ENCODE measurements at regions not wholly inside any gene's neighbourhood (a gene's known extent, or its start where the extent isn't known, plus 50 kb on each side); places are given as distances from the start of the nearest gene placed in this dataset.

DNA sequence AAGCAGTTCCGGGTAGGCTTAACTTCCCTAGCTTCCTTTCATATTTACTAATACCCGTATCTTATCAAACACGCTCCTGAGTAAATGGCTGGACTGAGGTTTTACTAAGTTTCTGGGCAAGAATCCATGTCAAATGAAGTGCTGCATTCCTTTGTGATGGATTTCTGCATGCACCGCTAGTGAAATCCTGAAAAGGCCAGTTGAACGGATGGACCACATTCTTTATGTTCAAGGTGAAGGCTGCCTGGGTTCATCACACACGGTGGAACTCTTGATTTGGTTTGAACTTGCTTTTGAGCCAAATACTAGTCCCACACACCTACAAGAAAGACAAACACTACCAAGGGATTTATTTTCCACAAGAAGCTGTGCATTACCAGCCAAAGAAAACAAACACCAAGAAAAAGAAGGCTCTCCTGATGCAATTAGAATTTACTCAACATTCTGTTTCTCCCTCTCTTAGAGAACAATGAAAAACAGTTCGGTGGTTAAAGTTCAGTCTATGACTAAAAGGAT, 255.0 kb upstream of the SEMA3C start:
- TF ChIP-seq POLR2A (IDR thresholded peaks at IDR 0.05) (no peak), EP300 (IDR thresholded peaks at IDR 0.05) (no peak)
- TF ChIP-seq, protein P1, sequence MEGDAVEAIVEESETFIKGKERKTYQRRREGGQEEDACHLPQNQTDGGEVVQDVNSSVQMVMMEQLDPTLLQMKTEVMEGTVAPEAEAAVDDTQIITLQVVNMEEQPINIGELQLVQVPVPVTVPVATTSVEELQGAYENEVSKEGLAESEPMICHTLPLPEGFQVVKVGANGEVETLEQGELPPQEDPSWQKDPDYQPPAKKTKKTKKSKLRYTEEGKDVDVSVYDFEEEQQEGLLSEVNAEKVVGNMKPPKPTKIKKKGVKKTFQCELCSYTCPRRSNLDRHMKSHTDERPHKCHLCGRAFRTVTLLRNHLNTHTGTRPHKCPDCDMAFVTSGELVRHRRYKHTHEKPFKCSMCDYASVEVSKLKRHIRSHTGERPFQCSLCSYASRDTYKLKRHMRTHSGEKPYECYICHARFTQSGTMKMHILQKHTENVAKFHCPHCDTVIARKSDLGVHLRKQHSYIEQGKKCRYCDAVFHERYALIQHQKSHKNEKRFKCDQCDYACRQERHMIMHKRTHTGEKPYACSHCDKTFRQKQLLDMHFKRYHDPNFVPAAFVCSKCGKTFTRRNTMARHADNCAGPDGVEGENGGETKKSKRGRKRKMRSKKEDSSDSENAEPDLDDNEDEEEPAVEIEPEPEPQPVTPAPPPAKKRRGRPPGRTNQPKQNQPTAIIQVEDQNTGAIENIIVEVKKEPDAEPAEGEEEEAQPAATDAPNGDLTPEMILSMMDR (IDR thresholded peaks at IDR 0.05) = no peak

Data from ovary (tissue), 3 donors.